HG02759 (cell line): ENCODE measurements at regions not wholly inside any gene's neighbourhood (a gene's known extent, or its start where the extent isn't known, plus 50 kb on each side); places are given as distances from the start of the nearest gene placed in this dataset.

Experiments used
- ATAC-seq: cut with Tn5 transposase; IDR thresholded peaks from one replicate; pipeline ENCODE4 v1.9.1; 2021; ENCODE audit warnings: mild to moderate bottlenecking, moderate library complexity; ENCODE audit not compliant: unreplicated experiment

DNA sequence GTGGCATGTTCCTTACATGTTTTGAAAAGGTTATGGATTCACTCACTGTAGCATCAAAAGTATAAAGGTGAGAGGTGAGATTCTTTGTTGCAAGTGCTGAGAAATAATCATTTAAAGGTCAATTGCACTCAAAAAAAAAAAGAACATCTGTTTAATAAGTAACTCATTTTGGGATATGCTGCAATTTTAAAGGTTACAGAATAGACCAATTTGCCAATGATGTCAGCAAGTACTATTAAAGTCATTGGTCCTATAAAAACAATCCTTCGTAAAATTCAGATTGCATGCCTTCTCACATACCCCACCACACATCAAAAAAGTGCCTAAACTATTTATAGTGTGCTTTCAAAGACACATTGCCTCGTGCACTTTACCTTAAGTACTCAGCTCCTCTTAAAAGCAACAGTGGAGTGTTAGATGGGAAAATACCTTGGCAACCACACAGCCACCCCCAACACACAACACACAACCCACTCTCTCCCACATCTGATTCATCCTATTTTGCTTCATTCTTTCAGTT, 218.2 kb upstream of the ADGRL2 start:
- ATAC-seq, result peak; percentile 40

DNA sequence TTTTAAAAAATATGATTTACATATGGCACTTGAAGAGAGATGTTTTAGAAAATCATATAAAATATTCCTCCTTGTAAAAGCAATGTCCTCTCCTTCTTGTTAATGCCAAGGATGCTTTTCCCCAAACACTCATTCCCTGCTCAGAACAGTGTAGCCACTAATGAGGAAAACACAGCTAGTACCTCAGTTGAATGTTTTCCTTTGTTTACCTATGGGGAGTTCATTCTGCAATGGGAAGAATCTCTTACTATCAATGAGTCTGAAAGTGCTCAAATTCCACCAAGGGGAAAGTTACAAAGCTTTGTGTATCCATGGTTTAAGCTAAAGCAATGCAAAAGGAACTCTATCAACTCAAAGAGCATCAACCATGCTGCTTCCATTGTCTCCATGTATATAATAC, 221.9 kb upstream of the ADGRL2 start:
- no peak for ATAC-seq

DNA sequence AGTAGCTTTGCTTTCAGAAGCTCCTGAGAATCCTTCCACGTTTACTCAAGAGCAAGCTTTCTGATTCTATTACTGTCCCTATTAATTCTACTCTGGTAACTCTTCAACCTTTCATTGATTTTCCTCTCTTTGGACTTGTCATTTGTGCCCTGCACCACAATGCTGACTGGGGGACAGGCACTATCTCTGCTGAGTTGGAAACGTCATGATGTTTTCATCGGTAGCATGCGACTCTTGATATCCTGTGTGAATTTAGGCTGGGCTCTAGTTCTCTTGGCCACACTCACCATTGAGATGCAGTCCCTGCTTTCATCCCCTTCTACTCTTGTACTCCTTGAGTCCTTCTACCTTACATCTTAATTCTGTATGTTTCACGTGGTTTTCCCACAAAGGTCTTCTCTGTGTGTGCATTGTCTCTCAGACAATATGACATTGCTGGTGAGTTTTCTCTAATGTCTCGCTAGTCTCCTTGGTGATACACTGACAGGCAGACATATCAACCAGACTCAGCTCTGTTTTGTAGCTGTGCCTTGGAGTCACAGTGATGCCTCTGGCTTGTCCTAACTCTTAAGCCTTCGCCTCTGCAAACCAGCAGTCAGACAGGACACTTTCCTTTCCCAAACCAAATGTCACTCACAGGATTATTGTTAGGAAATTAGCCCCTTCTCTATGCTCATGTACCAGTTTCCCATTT, 223.6 kb upstream of the ADGRL2 start:
- no peak for ATAC-seq

DNA sequence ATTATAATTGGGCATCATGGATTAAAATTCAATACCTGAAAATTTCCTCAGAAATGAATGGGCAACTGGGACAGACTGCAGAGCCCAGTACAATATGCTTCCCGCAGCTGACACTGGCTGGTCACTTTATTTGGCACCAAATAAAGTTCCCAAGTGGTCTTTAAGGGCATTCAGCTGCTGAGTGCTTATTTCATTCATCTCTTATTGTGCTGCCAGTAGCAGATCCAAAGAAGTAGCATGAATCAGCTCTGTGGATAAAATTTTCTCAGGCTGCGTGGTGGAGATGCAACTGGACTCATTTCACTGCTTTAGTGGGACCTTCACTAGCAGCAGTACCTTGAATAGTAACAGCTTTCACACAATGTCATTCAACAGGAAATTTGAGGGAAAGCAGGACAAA, 226.3 kb upstream of the ADGRL2 start:
- ATAC-seq, result no peak

DNA sequence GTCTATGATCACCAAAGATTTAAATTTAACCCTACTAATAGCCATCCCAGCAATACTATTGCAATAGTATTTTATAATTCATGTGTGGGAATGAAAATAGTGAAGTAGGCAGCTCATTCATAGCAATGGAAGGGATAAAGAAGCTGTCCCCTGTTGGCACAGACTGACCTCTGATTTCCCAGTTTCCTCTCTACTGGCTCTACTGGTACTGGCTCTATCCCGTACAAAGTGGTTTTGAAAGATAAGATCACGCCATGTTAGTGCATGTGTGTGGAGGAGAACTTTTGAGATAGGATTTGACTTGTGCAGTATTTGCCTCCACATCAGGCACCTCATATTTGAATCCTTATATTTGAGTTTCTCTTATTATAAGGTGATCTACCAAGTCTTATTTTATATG, 227.3 kb upstream of the ADGRL2 start:
- no peak for ATAC-seq

DNA sequence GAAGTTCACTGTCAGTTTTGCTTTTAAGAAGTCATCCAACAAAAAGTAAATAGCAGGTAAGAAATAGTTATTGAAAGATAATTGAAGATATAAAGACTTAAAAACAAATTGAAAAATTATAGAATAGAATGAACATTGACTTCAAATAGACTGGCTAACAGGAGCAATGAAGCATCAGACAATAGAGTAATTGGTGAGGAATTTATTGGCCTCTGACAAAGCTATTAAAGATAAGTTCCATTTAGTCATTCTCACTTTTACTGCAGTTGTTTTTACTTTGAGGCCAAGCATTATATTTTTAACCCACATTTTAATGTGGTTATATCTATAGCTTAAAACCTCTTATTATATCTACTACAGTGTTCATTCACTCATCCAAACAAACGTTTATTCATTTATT, 228.8 kb upstream of the ADGRL2 start:
- no peak for ATAC-seq

DNA sequence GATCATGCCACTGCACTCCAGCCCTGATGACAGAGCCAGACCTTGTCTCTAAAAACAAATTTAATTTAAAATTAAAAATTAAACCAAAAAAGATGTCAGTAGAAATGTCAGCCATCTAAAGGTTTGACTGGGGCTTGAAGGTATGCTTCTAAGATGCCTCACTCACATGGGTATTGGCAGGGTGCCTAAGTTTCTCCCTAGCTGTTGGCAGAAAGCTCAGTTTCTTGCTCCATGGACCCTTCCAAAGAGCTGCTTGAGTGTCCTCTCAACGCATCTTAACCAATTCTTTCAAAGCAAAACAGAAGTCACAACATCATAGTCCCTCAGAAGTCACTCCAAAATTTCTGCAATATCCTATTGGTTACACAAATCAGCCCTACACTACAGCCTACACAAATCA, 231.0 kb upstream of the ADGRL2 start:
- ATAC-seq, result no peak

DNA sequence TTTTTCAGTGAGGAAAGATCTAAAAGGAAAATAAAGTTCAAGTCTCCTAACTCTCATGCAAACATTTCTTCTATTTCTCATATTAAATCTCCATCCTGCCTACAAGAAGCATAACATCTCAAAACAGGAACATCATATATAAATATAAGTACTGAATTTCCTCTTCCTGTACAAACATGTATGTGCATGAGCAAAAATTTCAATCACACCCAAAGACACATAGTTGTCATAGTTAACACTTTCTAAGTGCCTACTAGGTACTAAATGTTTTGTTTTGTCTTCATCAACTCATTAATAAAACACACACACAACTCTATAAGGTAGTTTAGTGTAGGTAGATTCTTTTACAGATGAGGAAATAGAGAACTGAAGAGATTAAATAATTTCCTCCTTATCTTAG, 237.1 kb upstream of the ADGRL2 start:
- ATAC-seq, result no peak

DNA sequence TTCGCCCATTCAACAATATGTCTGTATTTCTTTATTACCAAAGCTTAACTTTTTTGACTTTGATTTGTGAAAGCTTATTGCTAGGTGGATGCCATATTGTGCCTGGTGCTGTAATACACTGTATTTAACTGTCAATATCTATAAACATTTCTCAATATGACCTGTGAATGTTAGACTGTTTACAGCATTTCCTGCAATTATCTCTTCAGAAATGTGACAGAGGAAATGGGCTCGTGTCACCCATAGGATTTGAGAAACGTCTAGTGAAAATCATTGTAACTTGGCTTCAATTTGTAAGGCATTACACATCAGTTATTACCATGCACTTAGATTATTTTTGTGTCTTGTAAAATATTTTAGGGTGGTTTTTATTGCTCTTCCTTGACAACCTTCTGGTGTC, 237.8 kb upstream of the ADGRL2 start:
- ATAC-seq, result no peak

DNA sequence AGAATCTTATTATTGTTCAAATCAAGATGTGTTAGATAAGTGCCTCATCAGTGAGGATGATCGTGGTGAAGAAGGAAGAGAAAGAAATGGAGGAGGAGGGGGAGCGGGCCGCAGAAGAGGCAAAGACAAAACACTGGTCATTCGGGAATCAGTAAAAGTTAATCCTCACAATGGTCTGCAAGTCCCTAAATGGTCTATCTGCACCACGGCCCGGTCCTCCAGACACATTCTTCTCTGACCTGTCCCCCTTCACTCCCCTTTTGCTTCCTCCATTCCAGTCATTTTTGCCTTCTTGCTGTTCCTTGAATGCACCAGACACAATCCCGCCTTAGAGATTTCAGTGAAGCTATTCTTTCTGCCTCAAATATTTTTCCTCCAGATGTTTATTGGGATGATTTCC, 240.1 kb upstream of the ADGRL2 start:
- no peak for ATAC-seq

DNA sequence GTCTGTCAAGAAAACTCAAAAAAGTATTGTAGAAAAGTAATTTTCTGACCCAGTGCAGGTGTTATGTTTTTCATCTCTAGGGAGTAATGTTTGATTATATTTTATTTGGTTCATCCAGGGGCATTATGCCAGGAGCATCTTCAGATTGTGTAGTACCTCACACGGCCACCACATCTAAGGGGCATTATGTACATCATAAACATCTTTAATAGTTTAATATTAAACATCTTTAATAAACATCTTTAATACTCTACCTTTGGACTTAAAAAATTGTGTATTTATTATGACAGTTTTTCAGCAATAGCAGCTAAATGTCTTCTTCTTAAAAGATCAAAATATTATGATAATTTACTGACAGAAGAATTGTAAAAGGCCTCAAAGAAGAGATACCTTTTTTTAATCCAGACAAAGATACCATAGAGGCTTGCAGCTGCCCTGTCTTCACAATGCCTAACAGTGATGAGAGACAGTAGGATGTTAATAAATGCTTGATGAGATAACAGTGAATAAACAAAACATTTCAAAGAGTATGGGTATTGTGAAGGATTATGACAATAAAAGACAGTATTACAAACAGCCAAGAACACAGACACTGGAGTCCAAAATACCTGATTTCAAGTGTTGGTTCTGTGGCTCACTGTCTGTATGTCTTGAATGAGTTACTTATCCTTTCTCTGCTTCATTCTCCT, 240.9 kb upstream of the ADGRL2 start:
- no peak for ATAC-seq

DNA sequence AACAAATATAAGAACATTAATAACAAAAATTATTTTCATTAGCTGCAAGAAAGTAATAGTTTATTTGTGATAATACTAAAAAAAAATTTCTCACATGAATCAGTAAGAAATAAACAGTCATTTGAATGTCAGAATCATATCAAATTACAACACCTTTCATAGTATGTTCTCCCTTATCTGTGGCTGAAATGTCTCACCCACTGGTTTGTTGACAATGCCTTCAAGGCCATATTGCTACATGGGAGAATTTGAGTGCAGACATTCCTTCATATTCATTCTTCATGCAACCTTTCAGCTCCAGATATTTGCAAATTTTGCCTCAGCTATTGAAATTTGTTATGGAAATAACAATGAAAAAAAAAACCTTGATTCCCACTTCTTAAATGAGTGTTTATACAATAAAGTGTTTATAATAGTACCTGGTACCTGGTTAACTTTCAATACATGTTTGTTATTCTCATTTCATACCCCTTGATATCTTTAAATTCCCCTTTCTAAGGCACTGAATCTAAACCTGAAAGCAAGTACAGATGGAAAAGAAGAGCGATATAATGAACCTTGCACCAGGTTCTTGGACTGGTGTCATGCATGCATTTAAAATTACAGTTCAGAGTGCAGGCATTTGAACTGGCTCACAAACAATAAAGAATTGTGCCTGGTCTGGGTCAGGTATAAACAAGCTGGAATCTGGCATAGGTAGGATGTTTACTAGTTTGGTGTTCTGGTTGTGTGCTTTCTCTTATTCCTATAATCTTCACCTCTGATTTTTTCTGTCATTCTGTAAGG, 242.2 kb upstream of the ADGRL2 start:
- ATAC-seq, result no peak

DNA sequence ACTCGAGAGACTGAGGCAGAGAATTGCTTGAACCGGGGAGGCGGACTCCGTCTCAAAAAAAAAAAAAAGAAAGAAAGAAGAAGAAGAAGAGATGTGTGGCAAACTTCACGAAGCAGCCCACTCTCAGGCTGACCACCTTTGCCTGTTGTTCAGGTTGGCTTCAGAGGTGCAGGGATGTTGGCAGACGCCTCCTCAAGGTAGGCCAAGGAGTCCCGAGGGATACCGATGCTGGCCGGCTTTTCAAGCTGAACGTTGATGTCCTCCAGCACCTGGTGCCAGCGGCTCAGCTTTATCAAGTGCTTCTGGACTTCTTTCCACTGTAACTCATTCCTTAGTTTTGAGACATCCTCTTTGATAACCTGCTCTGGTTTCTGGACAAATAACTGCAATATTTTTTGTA, 243.8 kb upstream of the ADGRL2 start:
- ATAC-seq, result no peak

DNA sequence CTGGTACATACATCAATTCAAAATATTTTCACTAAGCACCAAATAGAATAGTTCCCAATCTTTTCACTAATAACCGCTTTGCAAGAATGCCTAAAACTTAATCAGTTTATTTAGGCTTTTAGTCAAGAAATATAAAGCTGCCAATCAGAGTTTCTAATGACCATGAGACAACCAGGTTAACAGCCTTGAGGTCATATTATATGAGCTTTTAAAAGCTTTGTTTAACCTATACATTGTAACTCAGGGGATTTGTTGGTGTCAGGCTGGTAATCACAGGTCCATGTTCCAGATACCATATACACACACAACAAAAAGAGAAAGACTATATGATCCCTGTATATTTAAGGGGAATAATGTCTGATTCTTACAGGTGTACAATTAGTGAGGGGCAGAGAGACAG, 246.2 kb upstream of the ADGRL2 start:
- no peak for ATAC-seq

DNA sequence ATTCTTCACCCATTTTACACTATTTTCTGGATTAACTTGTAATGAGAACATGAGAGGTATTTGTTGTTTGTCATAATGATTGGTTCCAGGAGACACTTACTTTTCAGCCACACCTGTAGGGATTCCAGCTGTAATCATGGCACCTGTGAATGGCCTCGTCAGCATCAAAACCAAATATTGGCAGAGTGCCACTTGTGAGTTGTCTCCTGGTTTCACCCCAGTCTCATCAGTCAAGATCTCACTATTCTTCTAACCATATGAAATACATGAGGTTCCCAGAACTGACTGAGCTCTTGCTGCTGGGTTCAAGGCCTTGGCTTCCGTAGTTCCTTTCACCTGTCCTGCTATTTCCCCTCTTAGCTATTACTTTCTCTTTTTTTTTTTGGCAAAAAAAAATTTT, 246.6 kb upstream of the ADGRL2 start:
- ATAC-seq, result no peak

DNA sequence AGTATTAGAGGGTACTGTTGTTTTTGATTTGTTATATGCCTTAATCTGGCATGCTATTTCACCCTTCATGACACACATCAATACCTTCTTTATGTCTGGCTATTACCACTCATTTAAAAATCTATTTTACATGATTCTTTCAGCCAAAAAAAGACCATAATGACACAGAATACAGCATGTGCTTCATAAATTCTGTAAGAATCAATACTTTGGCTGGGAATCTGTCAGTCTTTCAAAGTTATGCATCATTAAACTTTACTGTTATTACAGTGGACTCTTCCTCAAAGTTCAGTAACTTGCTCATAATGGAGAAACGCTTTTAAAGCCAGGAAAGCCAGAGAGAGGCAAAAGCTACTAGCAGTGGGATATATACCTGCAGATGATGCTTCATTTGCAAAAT, 247.2 kb upstream of the ADGRL2 start:
- no peak for ATAC-seq

DNA sequence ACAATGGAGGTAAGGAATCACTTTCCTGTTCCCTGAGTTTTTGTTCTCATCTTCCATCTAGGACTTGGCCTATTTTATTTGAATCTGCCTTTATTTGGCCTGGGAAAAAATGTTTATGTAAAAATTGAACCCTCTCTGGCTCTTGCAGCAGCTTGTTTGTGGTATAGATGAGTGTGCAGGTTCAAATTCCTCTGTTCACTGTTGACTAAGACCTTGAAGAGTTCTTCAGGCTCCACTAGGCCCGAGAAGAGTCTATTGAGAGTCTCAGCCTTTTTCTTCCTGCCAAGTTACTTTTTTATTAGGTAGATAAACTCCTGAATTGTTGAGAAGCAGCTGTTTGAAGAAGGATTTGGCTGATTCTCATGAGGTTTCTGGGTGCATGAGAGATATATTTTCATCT, 248.8 kb upstream of the ADGRL2 start:
- no peak for ATAC-seq

DNA sequence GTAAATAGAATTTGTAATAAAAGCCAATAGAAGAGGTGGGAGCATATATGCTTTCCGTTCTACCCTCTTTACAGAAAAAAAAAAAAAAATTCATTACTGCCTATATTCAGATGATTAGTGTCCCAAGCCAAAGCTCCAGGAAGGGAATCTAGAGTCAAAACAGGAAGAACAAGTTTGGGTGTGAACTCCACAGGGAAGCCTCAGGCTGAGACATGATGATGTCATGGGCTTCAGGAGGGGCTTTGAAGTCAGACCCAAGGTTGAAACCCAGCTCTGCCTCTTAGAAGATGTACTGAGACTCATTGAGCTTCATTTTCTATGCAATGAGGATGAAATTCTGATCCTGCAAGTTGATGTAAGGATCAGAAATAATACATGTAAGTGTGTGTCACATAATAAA, 250.0 kb upstream of the ADGRL2 start:
- no peak for ATAC-seq

DNA sequence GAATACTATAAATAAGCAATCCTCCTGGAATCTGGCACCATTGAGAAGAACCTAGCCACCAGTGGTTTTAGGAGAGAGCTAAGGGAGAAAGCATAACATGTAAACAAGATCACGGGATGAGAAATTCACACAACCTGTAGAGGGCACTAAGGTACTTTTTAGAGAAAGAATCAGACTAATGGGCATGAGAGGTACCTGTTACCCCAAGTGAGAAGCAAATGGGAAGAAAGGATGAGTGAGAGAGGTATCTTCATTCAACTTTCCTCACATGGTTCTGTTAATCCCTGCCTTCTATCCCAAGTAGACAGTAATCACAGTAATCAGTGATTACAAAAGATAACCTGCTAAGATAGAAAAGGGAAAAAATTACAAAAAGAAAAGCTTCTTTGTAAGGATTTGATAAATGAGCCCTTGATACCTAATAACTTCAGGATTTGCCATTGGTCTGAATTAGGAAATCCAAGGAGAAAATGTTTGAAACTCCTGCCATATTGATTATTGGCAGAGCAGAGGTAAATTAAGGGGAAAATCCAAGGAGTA, 251.1 kb upstream of the ADGRL2 start:
- ATAC-seq, result peak; percentile 52

DNA sequence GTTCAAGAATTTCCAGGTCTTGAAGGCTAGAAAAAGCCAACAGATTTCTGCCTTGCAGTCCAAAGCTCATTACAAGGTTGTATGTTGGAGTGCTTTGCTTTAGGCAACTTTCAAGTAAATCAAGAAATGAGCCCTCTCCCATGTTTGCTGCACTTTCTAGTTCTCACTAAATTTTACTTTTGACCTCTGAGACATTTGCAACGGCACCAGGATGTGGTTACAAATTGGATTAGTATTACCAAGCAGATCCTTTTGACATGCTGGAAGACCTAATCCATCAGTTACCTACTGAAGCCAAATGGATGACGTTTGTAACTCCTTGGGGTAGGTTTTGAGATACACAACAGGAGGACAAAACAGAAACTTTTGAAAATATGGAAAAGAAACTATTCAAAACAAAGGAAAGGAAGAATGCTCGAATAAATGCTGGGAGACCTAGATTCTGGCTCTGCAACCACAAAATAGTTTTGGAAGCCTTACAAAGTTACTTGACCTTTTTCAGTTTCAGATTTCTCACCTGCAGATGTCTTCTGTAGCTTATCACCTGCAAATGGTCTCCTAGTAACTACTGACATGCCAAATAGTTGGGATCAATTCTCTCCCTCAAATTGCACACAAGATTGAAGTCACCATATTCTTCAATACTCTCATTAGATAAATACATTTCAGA, 251.7 kb upstream of the ADGRL2 start:
- peak; percentile 61 for ATAC-seq

DNA sequence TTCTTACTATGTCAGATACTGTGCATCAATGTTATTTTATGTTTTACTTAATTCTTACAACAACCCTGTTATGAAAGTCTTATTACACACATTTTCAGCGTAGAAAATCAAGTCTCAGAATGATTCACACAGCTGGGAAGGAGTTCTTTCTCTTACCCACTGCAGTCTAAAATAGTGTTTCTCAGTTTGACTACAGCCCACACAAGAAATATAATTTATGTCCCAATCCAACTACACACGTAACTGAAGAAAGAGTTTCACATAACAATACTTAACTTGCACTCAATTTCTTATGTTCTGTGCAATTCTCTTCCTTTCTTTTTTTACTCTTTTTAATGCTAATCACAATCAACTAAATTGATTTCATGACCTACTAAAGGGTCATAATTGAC, 252.8 kb upstream of the ADGRL2 start:
- ATAC-seq, result peak; percentile 64
